Right atrium auricular region (tissue), 2 donors: ENCODE measurements at regions not wholly inside any gene's neighbourhood (a gene's known extent, or its start where the extent isn't known, plus 50 kb on each side); places are given as distances from the start of the nearest gene placed in this dataset.
A peak's percentile ranks its signal among the peaks of the same experiment; 100 is the strongest.

Source experiments
- DNase-seq: peaks from one replicate; pipeline ENCODE4 v3.0.0-alpha.2; 2019; ENCODE audit warnings: low spot score
- H3K27ac ChIP-seq, 2 donors: fragments of 200-600 bp; sonication (generic); 1 replicate in 1 of 2; 2 replicates in 1 of 2; pipeline ENCODE4 v1.5.1; 2016 to 2019
- H3K27me3 ChIP-seq, 2 donors: fragments of 200-600 bp; sonication (generic); one replicate each; pipeline versions ENCODE4 v1.5.1 to v1.6.0; 2017 to 2019
- H3K36me3 ChIP-seq: fragments of 200-600 bp; sonication (generic); one replicate; pipeline ENCODE4 v1.5.1; 2016
- H3K4me1 ChIP-seq, 2 donors: fragments of 200-600 bp; sonication (generic); one replicate each; pipeline versions ENCODE4 v1.5.1 to v1.6.0; 2017 to 2019
- H3K4me3 ChIP-seq, 2 donors: fragments of 200-600 bp; sonication (generic); 1 replicate in 1 of 2; 2 replicates in 1 of 2; pipeline ENCODE4 v1.5.1; 2017 to 2019; ENCODE audit warnings: mild to moderate bottlenecking in 1 of 2, moderate library complexity in 1 of 2
- H3K9me3 ChIP-seq, 2 donors: fragments of 200-600 bp; sonication (generic); one replicate each; pipeline ENCODE4 v1.5.1; 2019
- CTCF ChIP-seq, 2 donors: fragments of 200-600 bp; sonication (generic); IDR thresholded peaks; one replicate each; pipeline ENCODE4 v1.5.1; 2019; ENCODE audit warnings: antibody characterized with exemption in 2 of 2

- Histone ChIP-seq H3K27me3 (no peaks in the 10 kb centered on the region), H3K4me1 (peaks cover 0 to 6% of the 10 kb centered on the region in 2 donors), H3K4me3 (no peak overlapping the region), H3K36me3 (no peaks in the 10 kb centered on the region), H3K27ac (no peak overlapping the region), H3K9me3 (no peaks in the 10 kb centered on the region)
- no peak for DNase-seq
- no peak for TF ChIP-seq CTCF (IDR thresholded peaks at IDR 0.05)
Measured at GRCh38 chr18:7358989-7359726, 128.3 kb downstream of the LRRC30 start.

- H3K4me3 ChIP-seq, result no peak overlapping the region
- no peaks in the 10 kb centered on the region for H3K36me3 ChIP-seq
- H3K27me3 ChIP-seq, result no peaks in the 10 kb centered on the region
- no peak overlapping the region for H3K27ac ChIP-seq
- DNase-seq, result no peak
- TF ChIP-seq CTCF (IDR thresholded peaks at IDR 0.05), result no peak
- no peaks in the 10 kb centered on the region for H3K9me3 ChIP-seq
- H3K4me1 ChIP-seq, result peaks cover 0 to 6% of the 10 kb centered on the region in 2 donors
Measured at GRCh38 chr18:7360606-7361170, 129.8 kb downstream of the LRRC30 start.

GRCh38 chr18:7363338-7363737, 132.4 kb downstream of the LRRC30 start:
- TF ChIP-seq CTCF (IDR thresholded peaks at IDR 0.05), result no peak
- H3K4me3 ChIP-seq, result no peak overlapping the region
- no peak overlapping the region for H3K27ac ChIP-seq
- no peaks in the 10 kb centered on the region for H3K36me3 ChIP-seq
- no peaks in the 10 kb centered on the region for H3K9me3 ChIP-seq
- no peaks in the 10 kb centered on the region for H3K27me3 ChIP-seq
- peaks cover 0 to 16% of the 10 kb centered on the region in 2 donors for H3K4me1 ChIP-seq
- no peak for DNase-seq

- Histone ChIP-seq H3K4me1 (peaks cover 0 to 32% of the 10 kb centered on the region in 2 donors), H3K9me3 (no peaks in the 10 kb centered on the region), H3K4me3 (no peak overlapping the region), H3K27me3 (no peaks in the 10 kb centered on the region), H3K27ac (no peak overlapping the region), H3K36me3 (no peaks in the 10 kb centered on the region)
- TF ChIP-seq CTCF (IDR thresholded peaks at IDR 0.05), result no peak
- no peak for DNase-seq
Measured at GRCh38 chr18:7366597-7366996, 135.7 kb downstream of the LRRC30 start.

- no peaks in the 10 kb centered on the region for H3K27me3 ChIP-seq
- H3K27ac ChIP-seq, result no peak overlapping the region
- no peak for DNase-seq
- peaks cover 0 to 32% of the 10 kb centered on the region in 2 donors for H3K4me1 ChIP-seq
- TF ChIP-seq CTCF (IDR thresholded peaks at IDR 0.05), result peak in 1 of 2 donors; percentile 13
- no peak overlapping the region for H3K4me3 ChIP-seq
- H3K36me3 ChIP-seq, result no peaks in the 10 kb centered on the region
- no peaks in the 10 kb centered on the region for H3K9me3 ChIP-seq
Measured at GRCh38 chr18:7367336-7367735, 136.4 kb downstream of the LRRC30 start.
